ENCODE measurements at regions not wholly inside any gene's neighbourhood (a gene's known extent, or its start where the extent isn't known, plus 50 kb on each side); places are given as distances from the start of the nearest gene placed in this dataset.
"Not testable (repeated sequence)": the region's sequence is repeated elsewhere in the genome, so short reads cannot be mapped to it uniquely, and the experiment has no call there.

GRCh38 chr16:9658586-9658985 is 523.6 kb downstream of the GRIN2A start:
- no peak overlapping the region for H3K4me3 Mint-ChIP-seq
- H3K27ac Mint-ChIP-seq = no peak overlapping the region
- no peaks in the 10 kb centered on the region for H3K9me3 Mint-ChIP-seq
- DNase-seq = no peak
- H3K27me3 Mint-ChIP-seq = no peaks in the 10 kb centered on the region
- no peaks in the 10 kb centered on the region for H3K36me3 Mint-ChIP-seq (ENCODE audit: low read depth)
- H3K4me1 Mint-ChIP-seq = no peaks in the 10 kb centered on the region
- intact Hi-C loops (cut with micrococcal nuclease) = no loop called here

DNA sequence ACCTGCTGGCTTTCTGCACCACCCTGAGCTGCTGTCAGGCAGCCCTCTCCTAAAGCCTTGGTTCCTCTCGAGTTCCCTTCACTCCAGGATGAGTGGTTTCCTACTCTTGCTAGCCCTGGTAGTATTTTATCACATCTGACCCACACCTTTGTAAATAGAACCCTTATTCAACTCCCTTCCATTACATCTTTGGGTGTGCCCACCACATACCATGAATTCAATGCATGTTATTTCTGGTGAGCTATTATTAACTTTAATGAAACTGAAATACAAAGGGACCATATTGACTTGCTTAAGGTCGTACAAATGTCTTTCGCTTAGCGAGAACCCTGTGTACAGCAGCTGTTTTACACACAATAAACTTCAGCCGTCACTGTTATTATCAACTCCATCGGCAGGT is 521.3 kb downstream of the GRIN2A start:
- DNase-seq = no peak
- Mint-ChIP-seq H3K36me3 (ENCODE audit: low read depth) (no peaks in the 10 kb centered on the region), H3K4me1 (no peaks in the 10 kb centered on the region), H3K4me3 (no peak overlapping the region), H3K27me3 (no peaks in the 10 kb centered on the region), H3K27ac (no peak overlapping the region), H3K9me3 (peaks cover 4% of the 10 kb centered on the region)
- intact Hi-C loops (cut with micrococcal nuclease) = no loop called here

DNA sequence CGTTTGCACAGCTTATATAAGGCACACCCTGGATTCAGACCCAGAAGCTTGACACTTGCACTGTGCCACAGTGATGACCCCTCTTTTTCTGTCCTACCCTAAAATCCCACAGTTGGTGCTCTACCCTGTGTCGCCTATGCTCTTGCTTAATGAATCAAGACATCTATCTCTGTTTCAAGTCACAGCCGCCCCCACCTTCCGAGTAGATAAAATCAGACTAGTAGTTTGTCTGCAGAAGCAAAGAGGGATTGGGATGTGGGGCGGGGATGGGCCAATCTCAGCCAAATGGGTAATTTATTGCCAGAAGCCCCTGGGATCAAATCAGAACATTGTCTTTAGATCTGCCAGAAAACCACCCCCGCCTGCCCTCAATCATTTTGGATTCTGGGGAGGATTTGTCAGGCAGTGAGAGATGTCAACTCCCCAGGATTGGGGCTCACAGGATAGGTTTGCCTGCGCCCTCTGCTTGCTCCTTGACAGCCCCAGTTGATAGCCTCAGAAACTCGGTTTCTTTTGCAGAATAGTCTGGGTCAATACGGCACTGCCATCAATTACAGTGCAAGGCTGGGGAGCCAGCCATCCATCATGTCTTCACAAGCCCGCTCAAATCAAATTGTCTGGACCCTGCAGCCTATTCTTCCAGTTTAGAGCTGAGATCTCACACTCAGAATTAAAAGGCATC is 520.8 kb downstream of the GRIN2A start:
- intact Hi-C loops (cut with micrococcal nuclease) = no loop called here
- Mint-ChIP-seq H3K27ac (no peak overlapping the region), H3K36me3 (ENCODE audit: low read depth) (no peaks in the 10 kb centered on the region), H3K4me3 (no peak overlapping the region), H3K9me3 (peaks cover 4% of the 10 kb centered on the region), H3K4me1 (no peaks in the 10 kb centered on the region), H3K27me3 (no peaks in the 10 kb centered on the region)
- DNase-seq = no peak

DNA sequence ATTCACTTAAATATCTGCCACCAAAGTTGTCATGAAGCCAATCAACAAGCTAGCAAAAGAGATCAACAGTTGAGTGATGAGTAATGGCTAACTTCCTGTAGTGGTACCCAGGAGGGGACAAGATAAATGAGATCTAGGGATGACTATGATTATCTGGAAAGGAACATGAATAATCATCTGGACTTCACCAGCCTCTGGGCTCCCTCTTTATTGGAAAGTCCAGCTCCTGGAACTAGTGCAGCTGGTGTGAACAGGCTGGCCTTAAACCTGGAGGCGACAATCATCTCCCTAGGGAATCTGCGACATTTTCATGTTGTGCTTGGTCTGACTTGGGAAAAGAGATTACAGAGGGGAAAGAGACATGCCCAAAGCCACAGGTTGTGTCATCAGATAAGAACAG is 518.6 kb downstream of the GRIN2A start:
- Mint-ChIP-seq H3K36me3 (ENCODE audit: low read depth) (no peaks in the 10 kb centered on the region), H3K9me3 (peaks cover 4% of the 10 kb centered on the region), H3K4me1 (no peaks in the 10 kb centered on the region), H3K4me3 (no peak overlapping the region), H3K27ac (no peak overlapping the region), H3K27me3 (no peaks in the 10 kb centered on the region)
- intact Hi-C loops (cut with micrococcal nuclease) = no loop called here
- no peak for DNase-seq

GRCh38 chr16:9665851-9666271 is 516.4 kb downstream of the GRIN2A start:
- H3K4me3 Mint-ChIP-seq = no peak overlapping the region
- no peaks in the 10 kb centered on the region for H3K27me3 Mint-ChIP-seq

DNA sequence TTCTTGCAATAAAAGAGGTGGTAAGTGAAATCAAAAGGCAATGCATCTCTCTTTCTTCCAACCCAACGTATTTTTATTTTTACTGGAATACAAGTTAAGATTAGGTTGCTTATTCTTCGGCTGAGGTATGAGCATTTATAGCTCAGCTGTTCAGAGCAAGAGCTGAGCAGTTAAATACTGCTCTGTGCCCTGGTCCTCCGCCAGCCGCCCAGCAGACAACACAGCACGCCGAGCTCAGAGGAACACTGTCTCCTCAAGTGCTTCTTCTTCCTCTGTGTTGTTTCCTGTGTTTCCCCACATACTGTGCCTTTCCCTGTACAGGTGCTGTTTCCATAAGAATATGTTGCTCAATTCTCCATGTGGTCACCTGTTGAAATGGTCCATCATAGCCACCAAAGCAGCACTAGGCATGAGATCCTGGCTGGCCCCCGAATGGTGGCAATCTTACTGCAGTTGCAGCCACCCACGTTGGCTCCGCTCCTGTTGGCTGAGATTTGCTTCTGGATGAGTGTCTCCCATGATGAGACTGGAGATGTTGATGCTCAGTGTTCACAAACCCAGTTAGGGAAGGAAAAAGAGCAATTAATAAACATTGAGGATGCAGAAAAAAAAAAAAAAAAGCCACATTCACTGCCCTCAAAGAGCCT is 515.3 kb downstream of the GRIN2A start:
- Mint-ChIP-seq H3K4me3 (no peak overlapping the region), H3K4me1 (no peaks in the 10 kb centered on the region), H3K36me3 (ENCODE audit: low read depth) (no peaks in the 10 kb centered on the region), H3K27me3 (no peaks in the 10 kb centered on the region), H3K9me3 (peaks cover 4% of the 10 kb centered on the region), H3K27ac (no peak overlapping the region)
- no peak for DNase-seq
- intact Hi-C loops (cut with micrococcal nuclease) = no loop called here

More at GRCh38 chr16:9665851-9666271, 516.4 kb downstream of the GRIN2A start:
- no peak for DNase-seq
- intact Hi-C loops (cut with micrococcal nuclease) = no loop called here
- Mint-ChIP-seq H3K27ac (no peak overlapping the region), H3K36me3 (ENCODE audit: low read depth) (no peaks in the 10 kb centered on the region), H3K9me3 (peaks cover 4% of the 10 kb centered on the region), H3K4me1 (no peaks in the 10 kb centered on the region)

GRCh38 chr16:9670033-9670432 is 512.2 kb downstream of the GRIN2A start:
- Mint-ChIP-seq H3K4me3 (no peak overlapping the region), H3K27ac (no peak overlapping the region), H3K27me3 (no peaks in the 10 kb centered on the region), H3K9me3 (no peaks in the 10 kb centered on the region), H3K36me3 (ENCODE audit: low read depth) (no peaks in the 10 kb centered on the region), H3K4me1 (no peaks in the 10 kb centered on the region)
- DNase-seq = no peak
- intact Hi-C loops (cut with micrococcal nuclease) = no loop called here

GRCh38 chr16:9670616-9671015 is 511.6 kb downstream of the GRIN2A start:
- intact Hi-C loops (cut with micrococcal nuclease); H3K4me1 Mint-ChIP-seq; H3K4me3 Mint-ChIP-seq; H3K9me3 Mint-ChIP-seq; H3K27me3 Mint-ChIP-seq; H3K36me3 Mint-ChIP-seq (ENCODE audit: low read depth); H3K27ac Mint-ChIP-seq; DNase-seq: not testable (repeated sequence)

- H3K27ac Mint-ChIP-seq; H3K9me3 Mint-ChIP-seq; H3K27me3 Mint-ChIP-seq; DNase-seq; H3K4me3 Mint-ChIP-seq; intact Hi-C loops (cut with micrococcal nuclease); H3K4me1 Mint-ChIP-seq; H3K36me3 Mint-ChIP-seq (ENCODE audit: low read depth): not testable (repeated sequence)
Observed at GRCh38 chr16:9676560-9677300, 505.5 kb downstream of the GRIN2A start.

GRCh38 chr16:9677301-9677653 is 505.0 kb downstream of the GRIN2A start:
- Mint-ChIP-seq H3K36me3 (ENCODE audit: low read depth) (no peaks in the 10 kb centered on the region), H3K9me3 (no peaks in the 10 kb centered on the region), H3K4me3 (no peak overlapping the region), H3K27ac (no peak overlapping the region), H3K27me3 (no peaks in the 10 kb centered on the region), H3K4me1 (no peaks in the 10 kb centered on the region)
- intact Hi-C loops (cut with micrococcal nuclease) = no loop called here
- no peak for DNase-seq

GRCh38 chr16:9679213-9679767 is 502.9 kb downstream of the GRIN2A start:
- no peaks in the 10 kb centered on the region for H3K9me3 Mint-ChIP-seq
- no peaks in the 10 kb centered on the region for H3K27me3 Mint-ChIP-seq
- no peak overlapping the region for H3K4me3 Mint-ChIP-seq
- no peaks in the 10 kb centered on the region for H3K4me1 Mint-ChIP-seq
- H3K36me3 Mint-ChIP-seq (ENCODE audit: low read depth) = no peaks in the 10 kb centered on the region
- intact Hi-C loops (cut with micrococcal nuclease) = no loop called here
- no peak for DNase-seq
- H3K27ac Mint-ChIP-seq = no peak overlapping the region

- Mint-ChIP-seq H3K4me3 (no peak overlapping the region), H3K27me3 (no peaks in the 10 kb centered on the region), H3K9me3 (no peaks in the 10 kb centered on the region), H3K4me1 (no peaks in the 10 kb centered on the region), H3K36me3 (ENCODE audit: low read depth) (no peaks in the 10 kb centered on the region), H3K27ac (no peak overlapping the region)
- intact Hi-C loops (cut with micrococcal nuclease) = no loop called here
- no peak for DNase-seq
Observed at GRCh38 chr16:9680019-9680655, 502.1 kb downstream of the GRIN2A start.

- Mint-ChIP-seq H3K36me3 (ENCODE audit: low read depth) (no peaks in the 10 kb centered on the region), H3K27me3 (no peaks in the 10 kb centered on the region), H3K4me1 (no peaks in the 10 kb centered on the region), H3K4me3 (no peak overlapping the region), H3K27ac (no peak overlapping the region), H3K9me3 (no peaks in the 10 kb centered on the region)
- no peak for DNase-seq
- intact Hi-C loops (cut with micrococcal nuclease) = no loop called here
Observed at GRCh38 chr16:9680968-9681367, 501.3 kb downstream of the GRIN2A start.

- Mint-ChIP-seq H3K27me3 (no peaks in the 10 kb centered on the region), H3K9me3 (no peaks in the 10 kb centered on the region), H3K4me1 (no peaks in the 10 kb centered on the region), H3K27ac (no peak overlapping the region), H3K36me3 (ENCODE audit: low read depth) (no peaks in the 10 kb centered on the region), H3K4me3 (no peak overlapping the region)
- DNase-seq = no peak
- intact Hi-C loops (cut with micrococcal nuclease) = no loop called here
Observed at GRCh38 chr16:9681508-9681907, 500.7 kb downstream of the GRIN2A start.
